K562 (cell line): ENCODE measurements at regions not wholly inside any gene's neighbourhood (a gene's known extent, or its start where the extent isn't known, plus 50 kb on each side); places are given as distances from the start of the nearest gene placed in this dataset.

ENCODE experiments used
- CC2D1A ChIP-seq: fragments of 450-650 bp; IDR thresholded peaks from 2 replicates; pipeline ENCODE4 v1.6.1; 2017; ENCODE audit warnings: mild to moderate bottlenecking
- CHD4 ChIP-seq: fragments of 200-600 bp; sonication (generic); IDR thresholded peaks from 3 replicates; pipeline ENCODE4 v1.6.1; 2012; ENCODE audit warnings: low read depth, mild to moderate bottlenecking, mixed read lengths, low read length, inconsistent platforms; ENCODE audit not compliant: insufficient read depth, insufficient replicate concordance, poor library complexity, severe bottlenecking
- DMBX1 ChIP-seq: fragments of 250-450 bp; sonication (Bioruptor Pico); IDR thresholded peaks from 2 replicates; pipeline ENCODE4 v1.8.0; 2022; ENCODE audit warnings: inconsistent platforms, mild to moderate bottlenecking, moderate library complexity, borderline replicate concordance
- ELF4 ChIP-seq: fragments of 450-650 bp; formaldehyde crosslinking; IDR thresholded peaks from 2 replicates; pipeline ENCODE4 v1.4.0; 2022; ENCODE audit warnings: missing genetic modification characterization
- HNRNPUL1 ChIP-seq: fragments of 200-400 bp; formaldehyde crosslinking; IDR thresholded peaks from 2 replicates; pipeline ENCODE4 v1.6.1; 2017; ENCODE audit warnings: low read length
- KDM2B ChIP-seq: fragments of 250-450 bp; sonication (Bioruptor Pico); IDR thresholded peaks from 2 replicates; pipeline ENCODE4 v1.8.0; 2021; ENCODE audit warnings: mild to moderate bottlenecking, moderate library complexity
- MAZ ChIP-seq, 2 experiments: fragments of 450-650 bp in 1 of 2; sonication (generic) in 1 of 2; formaldehyde crosslinking; IDR thresholded peaks in 1 of 2; conservative IDR thresholded peaks in 1 of 2; 2 replicates each; pipeline versions ENCODE4 v1.4.0 to v1.5.0; 2020; ENCODE audit warnings: mild to moderate bottlenecking in 1 of 2, missing genetic modification reagents in 1 of 2
- MYC ChIP-seq, 2 experiments: fragments of 250-450 bp in 1 of 2; sonication (Bioruptor Pico) in 1 of 2; IDR thresholded peaks; 2 replicates each; pipeline versions ENCODE4 v1.5.1 to v1.6.1; 2012 to 2021; ENCODE audit warnings: low read depth in 2 of 2, borderline replicate concordance in 1 of 2, improper control_type of control experiment in 1 of 2, low read length in 1 of 2, mild to moderate bottlenecking in 1 of 2, moderate library complexity in 1 of 2
- NFRKB ChIP-seq: fragments of 450-650 bp; IDR thresholded peaks from 2 replicates; pipeline ENCODE4 v1.6.1; 2016; ENCODE audit warnings: low read depth
- NFYB ChIP-seq: IDR thresholded peaks from 2 replicates; pipeline ENCODE4 v1.6.1; 2011; ENCODE audit warnings: mild to moderate bottlenecking, moderate library complexity; ENCODE audit not compliant: insufficient read length; ENCODE audit errors: extremely low read depth
- PHF8 ChIP-seq: fragments of 200-600 bp; sonication (generic); IDR thresholded peaks from 2 replicates; pipeline ENCODE4 v1.6.1; 2012; ENCODE audit warnings: mixed run types, mild to moderate bottlenecking, inconsistent platforms, low read length, moderate library complexity, borderline replicate concordance
- RBBP5 ChIP-seq: fragments of 200-600 bp; sonication (generic); IDR thresholded peaks from 2 replicates; pipeline ENCODE4 v1.6.1; 2012; ENCODE audit warnings: borderline replicate concordance, mild to moderate bottlenecking, low read length, control low read depth, inconsistent platforms; ENCODE audit not compliant: insufficient read depth, poor library complexity, severe bottlenecking
- RBM34 ChIP-seq: fragments of 200-400 bp; formaldehyde crosslinking; IDR thresholded peaks from 2 replicates; pipeline ENCODE4 v1.6.1; 2018; ENCODE audit warnings: low read length, borderline replicate concordance; ENCODE audit not compliant: insufficient read depth
- RNF2 ChIP-seq: sonication (generic); IDR thresholded peaks from 2 replicates; pipeline ENCODE4 v1.6.1; 2016
- SRF ChIP-seq, 2 experiments: fragments of 250-450, 450-650 bp in 1 of 2; sonication (Bioruptor Pico) in 1 of 2; sonication (generic) in 1 of 2; formaldehyde crosslinking; IDR thresholded peaks; 2 replicates each; pipeline versions ENCODE4 v1.5.0 to v1.5.1; 2020 to 2022; ENCODE audit warnings: mild to moderate bottlenecking in 1 of 2, missing genetic modification reagents in 1 of 2
- TEAD4 ChIP-seq, 2 experiments: sonication (generic) in 1 of 2; formaldehyde crosslinking in 1 of 2; IDR thresholded peaks; 2 replicates each; pipeline versions ENCODE4 v1.6.1 to v1.8.0; 2012 to 2022; ENCODE audit warnings: borderline replicate concordance in 1 of 2, inconsistent platforms in 1 of 2, low read length in 1 of 2, mild to moderate bottlenecking in 1 of 2, missing genetic modification reagents in 1 of 2
- THRB ChIP-seq: fragments of 450-650 bp; formaldehyde crosslinking; conservative IDR thresholded peaks from 2 replicates; pipeline ENCODE4 v1.4.0; 2022; ENCODE audit warnings: mild to moderate bottlenecking, missing genetic modification characterization
- TRIM24 ChIP-seq, 2 experiments: fragments of 450-650 bp; IDR thresholded peaks; 2 replicates each; pipeline ENCODE4 v1.6.1; 2016
- ZBTB5 ChIP-seq: fragments of 450-650 bp; IDR thresholded peaks from 2 replicates; pipeline ENCODE4 v1.6.1; 2017; ENCODE audit warnings: antibody characterized with exemption
- TF ChIP-seq, protein P1 (sequence below): sonication (generic); formaldehyde crosslinking; IDR thresholded peaks from 2 replicates; pipeline ENCODE4 v1.8.0; 2022; ENCODE audit warnings: mild to moderate bottlenecking, missing genetic modification reagents, borderline replicate concordance

- peak; percentile 59 for TF ChIP-seq RBBP5
- peak; percentile 96 for TF ChIP-seq NFRKB
- TF ChIP-seq, protein P1, sequence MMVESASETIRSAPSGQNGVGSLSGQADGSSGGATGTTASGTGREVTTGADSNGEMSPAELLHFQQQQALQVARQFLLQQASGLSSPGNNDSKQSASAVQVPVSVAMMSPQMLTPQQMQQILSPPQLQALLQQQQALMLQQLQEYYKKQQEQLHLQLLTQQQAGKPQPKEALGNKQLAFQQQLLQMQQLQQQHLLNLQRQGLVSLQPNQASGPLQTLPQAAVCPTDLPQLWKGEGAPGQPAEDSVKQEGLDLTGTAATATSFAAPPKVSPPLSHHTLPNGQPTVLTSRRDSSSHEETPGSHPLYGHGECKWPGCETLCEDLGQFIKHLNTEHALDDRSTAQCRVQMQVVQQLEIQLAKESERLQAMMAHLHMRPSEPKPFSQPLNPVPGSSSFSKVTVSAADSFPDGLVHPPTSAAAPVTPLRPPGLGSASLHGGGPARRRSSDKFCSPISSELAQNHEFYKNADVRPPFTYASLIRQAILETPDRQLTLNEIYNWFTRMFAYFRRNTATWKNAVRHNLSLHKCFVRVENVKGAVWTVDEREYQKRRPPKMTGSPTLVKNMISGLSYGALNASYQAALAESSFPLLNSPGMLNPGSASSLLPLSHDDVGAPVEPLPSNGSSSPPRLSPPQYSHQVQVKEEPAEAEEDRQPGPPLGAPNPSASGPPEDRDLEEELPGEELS, result no peak
- TF ChIP-seq HNRNPUL1, result no peak
- no peak for TF ChIP-seq ZBTB5
- TF ChIP-seq NFYB, result peak; percentile 72
- TF ChIP-seq PHF8, result peak; percentile 76
- TF ChIP-seq MAZ (CRISPR knock-in tag; conservative IDR thresholded peaks at IDR 0.05 in 1 of 2, IDR thresholded peaks at IDR 0.05 in 1 of 2), result peak; percentile 53 to 58; a peak in 2 of 4 replicates
- 0 out of 2 replicates have a peak, but pooled peaks have one; percentile 39 for TF ChIP-seq RNF2
- peak; percentile 57; the same call in 1 of the 2 replicates for TF ChIP-seq DMBX1 (CRISPR knock-in tag)
- no peak for TF ChIP-seq RBM34
- peak; percentile 79 for TF ChIP-seq MYC (IDR thresholded peaks at IDR 0.05; ENCODE audit: low read depth, low read length)
- no peak for TF ChIP-seq MYC (CRISPR knock-in tag; IDR thresholded peaks at IDR 0.05; ENCODE audit: borderline replicate concordance, low read depth)
- TF ChIP-seq ELF4 (CRISPR knock-in tag), result peak; percentile 73
- peak; percentile 5; the same call in 1 of the 2 replicates for TF ChIP-seq TEAD4 (IDR thresholded peaks at IDR 0.05; ENCODE audit: low read length)
- TF ChIP-seq TEAD4 (CRISPR knock-in tag; IDR thresholded peaks at IDR 0.05; ENCODE audit: borderline replicate concordance), result no peak
- TF ChIP-seq KDM2B (CRISPR knock-in tag), result 0 out of 2 replicates have a peak, but pooled peaks have one; percentile 51
- no peak for TF ChIP-seq CHD4
- TF ChIP-seq SRF (CRISPR knock-in tag; IDR thresholded peaks at IDR 0.05), result 0 out of 4 replicates have a peak, but pooled peaks of 1 of the 2 experiments have one; percentile 15
- peak in 1 of 2 experiments; percentile 26; a peak in 1 of 4 replicates for TF ChIP-seq TRIM24 (IDR thresholded peaks at IDR 0.05)
- TF ChIP-seq THRB, result 0 out of 2 replicates have a peak, but pooled peaks have one; percentile 72
- TF ChIP-seq CC2D1A, result peak; percentile 82; the same call in 1 of the 2 replicates
Observed at GRCh38 chr21:38120984-38121855, 135.6 kb upstream of the KCNJ15 start (continued).
